ENCODE measurements at regions not wholly inside any gene's neighbourhood (a gene's known extent, or its start where the extent isn't known, plus 50 kb on each side); places are given as distances from the start of the nearest gene placed in this dataset.

GRCh38 chr4:1499465-1499864 is 93.2 kb upstream of the NKX1-1 start:
- TF ChIP-seq CTCF (conservative IDR thresholded peaks at IDR 0.05) (no peak), ZFX (IDR thresholded peaks at IDR 0.05) (no peak)

Data from C4-2B (cell line).